GM20000 (cell line): ENCODE measurements at regions not wholly inside any gene's neighbourhood (a gene's known extent, or its start where the extent isn't known, plus 50 kb on each side); places are given as distances from the start of the nearest gene placed in this dataset.

Experiments
- DNase-seq: peaks from one replicate; pipeline ENCODE4 v3.0.0; 2012; ENCODE audit warnings: low spot score
- CTCF ChIP-seq: IDR thresholded peaks from 2 replicates; pipeline ENCODE4 v1.5.1; 2012; ENCODE audit warnings: mild to moderate bottlenecking, control low read depth; ENCODE audit errors: extremely low read depth, missing control alignments

GRCh38 chr5:17713301-17713700 lies 79.0 kb downstream of the TAF11L14 start:
- TF ChIP-seq CTCF, result no peak
- no peak for DNase-seq

GRCh38 chr5:17714186-17714585 lies 79.9 kb downstream of the TAF11L14 start:
- DNase-seq, result no peak
- no peak for TF ChIP-seq CTCF

GRCh38 chr5:17719592-17719991 lies 85.3 kb downstream of the TAF11L14 start:
- TF ChIP-seq CTCF, result no peak
- no peak for DNase-seq

DNA sequence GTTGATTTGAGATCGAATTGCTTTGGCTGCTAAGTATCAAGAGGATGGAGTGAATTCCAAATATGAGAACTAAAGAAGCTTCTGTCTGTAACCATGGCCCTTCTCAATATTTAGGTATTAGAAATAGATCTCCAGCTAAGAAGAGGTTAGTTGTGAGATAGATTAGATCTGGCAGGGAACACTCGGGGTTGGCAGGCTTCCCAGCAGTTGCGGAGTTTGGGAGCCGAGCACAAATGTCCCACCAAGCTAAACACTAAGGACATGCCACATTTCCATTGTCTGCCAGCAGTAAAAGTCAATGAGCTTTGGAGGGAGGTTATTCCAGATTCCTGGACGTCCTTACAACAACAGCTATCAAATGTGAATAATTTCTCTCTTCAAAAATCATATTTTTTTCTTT lies 85.8 kb downstream of the TAF11L14 start:
- no peak for DNase-seq
- TF ChIP-seq CTCF, result no peak

DNA sequence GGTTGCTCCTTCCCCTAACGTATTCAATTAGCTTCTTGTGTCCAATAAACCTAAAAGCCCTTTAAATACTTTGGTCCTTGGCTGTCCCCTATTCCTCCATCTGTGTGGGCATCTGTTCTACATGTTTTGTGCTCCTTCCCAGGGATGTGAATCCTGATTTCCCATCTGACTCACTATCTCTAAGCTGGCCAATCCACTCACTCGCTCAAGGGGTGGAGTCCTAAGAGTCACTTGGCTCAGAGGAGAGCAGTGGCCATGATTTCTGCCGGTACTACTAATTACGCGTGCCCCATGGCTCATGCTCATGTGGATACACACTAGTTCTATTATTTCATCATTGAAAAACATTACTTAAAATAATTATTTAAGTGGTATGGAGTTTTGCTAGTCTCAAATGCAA lies 89.6 kb downstream of the TAF11L14 start:
- DNase-seq, result no peak
- no peak for TF ChIP-seq CTCF

GRCh38 chr5:17727098-17727497 lies 92.8 kb downstream of the TAF11L14 start:
- no peak for TF ChIP-seq CTCF
- DNase-seq, result no peak

- DNase-seq, result no peak
- TF ChIP-seq CTCF, result no peak
These were observed 96.2 kb downstream of the TAF11L14 start for GRCh38 chr5:17730421-17730820.
